ENCODE measurements at regions not wholly inside any gene's neighbourhood (a gene's known extent, or its start where the extent isn't known, plus 50 kb on each side); places are given as distances from the start of the nearest gene placed in this dataset.
A peak's percentile ranks its signal among the peaks of the same experiment; 100 is the strongest.

GRCh38 chr1:113215015-113215414, 142.0 kb downstream of the LRIG2 start:
- DNase-seq (ENCODE audit: low read depth) (no peak), FAIRE-seq (no peak)
- no peak for TF ChIP-seq CTCF (IDR thresholded peaks at IDR 0.05; ENCODE audit: insufficient read depth, low read length, severe bottlenecking)
- H3K27me3 ChIP-seq (ENCODE audit: control insufficient read depth, insufficient read depth, low read length) = no peaks in the 10 kb centered on the region
- H3K4me3 ChIP-seq (ENCODE audit: low read depth, low read length) = no peak overlapping the region
- no peaks in the 10 kb centered on the region for H3K36me3 ChIP-seq (ENCODE audit: control insufficient read depth, insufficient read depth, low read length)

GRCh38 chr1:113216664-113217063, 143.7 kb downstream of the LRIG2 start:
- no peak for TF ChIP-seq CTCF (IDR thresholded peaks at IDR 0.05; ENCODE audit: insufficient read depth, low read length, severe bottlenecking)

GRCh38 chr1:113217447-113218208, 144.6 kb downstream of the LRIG2 start:
- FAIRE-seq = no peak
- H3K36me3 ChIP-seq (ENCODE audit: control insufficient read depth, insufficient read depth, low read length) = no peaks in the 10 kb centered on the region

More at GRCh38 chr1:113216664-113217063, 143.7 kb downstream of the LRIG2 start:
- H3K27me3 ChIP-seq (ENCODE audit: control insufficient read depth, insufficient read depth, low read length) = no peaks in the 10 kb centered on the region
- DNase-seq (ENCODE audit: low read depth) (no peak), FAIRE-seq (no peak)
- no peak overlapping the region for H3K4me3 ChIP-seq (ENCODE audit: low read depth, low read length)
- H3K36me3 ChIP-seq (ENCODE audit: control insufficient read depth, insufficient read depth, low read length) = no peaks in the 10 kb centered on the region

GRCh38 chr1:113219377-113219776, 146.4 kb downstream of the LRIG2 start:
- no peak for DNase-seq (ENCODE audit: low read depth)
- Histone ChIP-seq H3K4me3 (ENCODE audit: low read depth, low read length) (no peak overlapping the region), H3K36me3 (ENCODE audit: control insufficient read depth, insufficient read depth, low read length) (no peaks in the 10 kb centered on the region), H3K27me3 (ENCODE audit: control insufficient read depth, insufficient read depth, low read length) (no peaks in the 10 kb centered on the region)
- TF ChIP-seq CTCF (IDR thresholded peaks at IDR 0.05; ENCODE audit: insufficient read depth, low read length, severe bottlenecking) = peak; percentile 59
- no peak for FAIRE-seq

More at GRCh38 chr1:113217447-113218208, 144.6 kb downstream of the LRIG2 start:
- DNase-seq (ENCODE audit: low read depth) = no peak
- no peak overlapping the region for H3K4me3 ChIP-seq (ENCODE audit: low read depth, low read length)
- no peak for TF ChIP-seq CTCF (IDR thresholded peaks at IDR 0.05; ENCODE audit: insufficient read depth, low read length, severe bottlenecking)
- no peaks in the 10 kb centered on the region for H3K27me3 ChIP-seq (ENCODE audit: control insufficient read depth, insufficient read depth, low read length)

GRCh38 chr1:113219828-113220227, 146.8 kb downstream of the LRIG2 start:
- FAIRE-seq = no peak
- no peak overlapping the region for H3K4me3 ChIP-seq (ENCODE audit: low read depth, low read length)
- no peaks in the 10 kb centered on the region for H3K36me3 ChIP-seq (ENCODE audit: control insufficient read depth, insufficient read depth, low read length)
- no peaks in the 10 kb centered on the region for H3K27me3 ChIP-seq (ENCODE audit: control insufficient read depth, insufficient read depth, low read length)
- no peak for DNase-seq (ENCODE audit: low read depth)
- no peak for TF ChIP-seq CTCF (IDR thresholded peaks at IDR 0.05; ENCODE audit: insufficient read depth, low read length, severe bottlenecking)

GRCh38 chr1:113223040-113223439, 150.0 kb downstream of the LRIG2 start:
- H3K4me3 ChIP-seq (ENCODE audit: low read depth, low read length) = no peak overlapping the region
- no peak for DNase-seq (ENCODE audit: low read depth)
- H3K27me3 ChIP-seq (ENCODE audit: control insufficient read depth, insufficient read depth, low read length) = no peaks in the 10 kb centered on the region
- no peak for FAIRE-seq
- H3K36me3 ChIP-seq (ENCODE audit: control insufficient read depth, insufficient read depth, low read length) = no peaks in the 10 kb centered on the region
- TF ChIP-seq CTCF (IDR thresholded peaks at IDR 0.05; ENCODE audit: insufficient read depth, low read length, severe bottlenecking) = no peak
